NCI-H2029 treated with DMSO at 0.1 percent for 48 hours (cell line): ENCODE measurements at regions not wholly inside any gene's neighbourhood (a gene's known extent, or its start where the extent isn't known, plus 50 kb on each side); places are given as distances from the start of the nearest gene placed in this dataset.
"Not testable (repeated sequence)": the region's sequence is repeated elsewhere in the genome, so short reads cannot be mapped to it uniquely, and the experiment has no call there.

Experiments used
- DNase-seq: peaks from one replicate; lab custom pipeline; 2025; lab: John Stamatoyannopoulos, UW

DNA sequence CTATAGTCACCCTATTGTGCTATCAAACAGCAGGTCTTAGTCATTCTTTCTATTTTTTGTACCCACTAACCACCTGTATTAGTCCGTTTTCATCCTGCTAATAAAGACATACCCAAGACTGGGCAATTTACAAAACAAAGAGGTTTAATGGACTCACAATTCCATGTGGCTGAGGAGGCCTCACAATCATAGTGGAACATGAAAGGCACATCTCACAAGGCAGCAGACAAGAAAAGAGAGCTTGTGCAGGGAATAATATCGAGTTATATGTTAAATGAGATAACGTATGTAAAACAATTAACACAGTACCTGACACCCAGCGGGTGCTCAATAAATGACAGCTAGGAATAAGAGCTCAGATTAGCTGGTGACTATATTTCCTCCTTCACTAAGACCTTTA lies 88.1 kb upstream of the WDR44 start:
- no peak for DNase-seq

GRCh38 chrX:118259213-118259612 lies 86.7 kb upstream of the WDR44 start:
- no peak for DNase-seq

DNA sequence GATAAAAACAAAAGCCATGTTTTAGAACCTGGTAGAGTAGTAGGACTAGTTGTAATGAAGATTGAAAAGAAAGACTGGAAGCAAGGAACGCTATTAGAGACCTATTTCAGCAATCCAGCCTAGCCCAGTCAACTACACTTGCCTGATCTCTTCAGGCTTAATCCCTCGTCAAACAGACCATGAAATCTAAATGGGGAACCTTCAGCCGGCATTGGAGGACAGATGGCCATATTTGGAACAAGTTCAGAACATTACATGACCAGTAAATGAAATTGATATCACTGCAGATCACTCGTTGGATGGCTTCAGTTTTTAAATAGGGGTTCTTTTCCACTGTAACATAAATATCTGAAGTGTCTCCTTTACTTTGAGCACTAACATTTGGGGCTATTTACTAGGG lies 84.8 kb upstream of the WDR44 start:
- no peak for DNase-seq

- no peak for DNase-seq
These were observed 74.1 kb upstream of the WDR44 start for GRCh38 chrX:118271775-118272174.

DNA sequence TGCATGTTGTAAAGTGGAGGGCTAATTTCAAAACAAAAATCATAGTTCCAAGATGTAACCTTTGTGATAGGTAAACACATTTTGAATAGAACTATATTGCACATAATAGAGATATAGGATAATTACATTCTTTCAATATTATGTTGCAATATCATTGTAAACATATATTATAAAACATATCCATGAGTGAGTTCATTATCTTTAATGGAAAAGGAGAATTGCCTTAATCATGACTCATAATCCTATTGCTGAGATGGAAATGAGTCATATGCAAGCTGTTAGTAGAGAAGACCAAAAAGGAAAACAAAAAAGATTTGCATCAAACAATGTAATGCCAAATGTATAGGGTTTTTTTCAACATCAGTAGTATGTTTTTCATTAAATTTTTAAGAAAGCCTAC lies 73.7 kb upstream of the WDR44 start:
- DNase-seq, result no peak

- DNase-seq, result no peak
These were observed 59.7 kb upstream of the WDR44 start for GRCh38 chrX:118286066-118286762.

GRCh38 chrX:118295818-118296217 lies 50.1 kb upstream of the WDR44 start:
- not testable (repeated sequence) for DNase-seq
